Endothelial cell of umbilical vein (primary cell): ENCODE measurements at regions not wholly inside any gene's neighbourhood (a gene's known extent, or its start where the extent isn't known, plus 50 kb on each side); places are given as distances from the start of the nearest gene placed in this dataset.
"Not testable (repeated sequence)": the region's sequence is repeated elsewhere in the genome, so short reads cannot be mapped to it uniquely, and the experiment has no call there.

Source experiments
- EZH2 ChIP-seq: IDR thresholded peaks from 2 replicates; pipeline ENCODE4 v1.6.1; 2012; ENCODE audit warnings: borderline replicate concordance, low read depth, mild to moderate bottlenecking, moderate library complexity, low read length, inconsistent platforms; ENCODE audit not compliant: severe bottlenecking
- POLR2AphosphoS5 ChIP-seq: IDR thresholded peaks from 2 replicates; pipeline ENCODE4 v1.6.1; 2012; ENCODE audit warnings: low read depth, mild to moderate bottlenecking, control low read depth, low read length, moderate library complexity; ENCODE audit not compliant: insufficient read depth

- TF ChIP-seq POLR2AphosphoS5, EZH2: not testable (repeated sequence)
Observed at GRCh38 chr16:29212084-29213027, 194.2 kb downstream of the NPIPB11 start.
